HepG2 (cell line): ENCODE measurements at regions not wholly inside any gene's neighbourhood (a gene's known extent, or its start where the extent isn't known, plus 50 kb on each side); places are given as distances from the start of the nearest gene placed in this dataset.
A peak's percentile ranks its signal among the peaks of the same experiment; 100 is the strongest.

Source experiments
- ATAC-seq: fragments of 200-7000 bp; cut with Tn5 transposase; 3 replicates; pipeline ENCODE4 v1.9.1; 2020; ENCODE audit warnings: mild to moderate bottlenecking, moderate library complexity
- BruUV-seq: library from RNA; stranded (reverse); fragments of 400-500 nt; replicated peaks from 2 replicates; lab custom pipeline; 2021; lab: Mats Ljungman, UMichigan
- CTCF ChIA-PET: fragments of 300-600 bp; formaldehyde crosslinking; extraction: SDS; loops from one replicate; lab custom pipeline; 2021; ENCODE audit warnings: low total read pairs, inconsistent platforms, low intra/inter-chr PET ratio; lab: Yijun Ruan, JAX
- POLR2A ChIA-PET: fragments of 350-600 bp; sonication (Branson Sonifier 250); formaldehyde crosslinking; loops from one replicate; lab custom pipeline; 2020; ENCODE audit warnings: antibody characterized with exemption, inconsistent platforms; lab: Yijun Ruan, JAX
- DNase-seq: peaks from one replicate; pipeline ENCODE4 v3.0.0-alpha.2; 2015; ENCODE audit warnings: low spot score
- FAIRE-seq: peaks from 3 replicates; lab custom pipeline; 2011; peaks lifted over from hg19 to GRCh38; lab: Jason Lieb, UNC
- H2AFZ ChIP-seq: one replicate; pipeline ENCODE4 v1.6.1; 2011; ENCODE audit warnings: low read length, inconsistent platforms
- H3K27ac ChIP-seq: fragments of 300-600 bp; 3 replicates; pipeline ENCODE4 v1.8.0; 2011; ENCODE audit warnings: mixed run types, mild to moderate bottlenecking, mixed read lengths, low read length, inconsistent platforms; ENCODE audit not compliant: insufficient read depth; ENCODE audit errors: extremely low read length
- H3K27me3 ChIP-seq, 2 experiments: fragments of 200-600 bp in 1 of 2; 2 replicates in 1 of 2; 3 replicates in 1 of 2; pipeline versions ENCODE4 v1.6.0 to v1.8.0; 2011; ENCODE audit warnings: low read length in 2 of 2, mild to moderate bottlenecking in 2 of 2, moderate library complexity in 2 of 2, inconsistent platforms in 1 of 2; ENCODE audit not compliant: insufficient read depth in 2 of 2, control insufficient read depth in 1 of 2
- H3K36me3 ChIP-seq, 2 experiments: fragments of 200-600 bp in 1 of 2; replicated peaks in 1 of 2; 2 replicates in 1 of 2; 3 replicates in 1 of 2; pipeline versions ENCODE4 v1.5.1 to v1.8.0; 2011; ENCODE audit warnings: low read length in 2 of 2, inconsistent platforms in 1 of 2; ENCODE audit not compliant: insufficient read depth in 2 of 2, control insufficient read depth in 1 of 2
- H3K4me1 ChIP-seq: 2 replicates; pipeline ENCODE4 v1.5.1; 2012; ENCODE audit warnings: low read length, inconsistent platforms; ENCODE audit not compliant: insufficient read depth
- H3K4me2 ChIP-seq: 2 replicates; pipeline ENCODE4 v1.6.0; 2011; ENCODE audit warnings: low read depth, low read length, inconsistent platforms
- H3K4me3 ChIP-seq, 3 experiments: fragments of 200-600 bp in 1 of 3; sonication (generic), shearing (Covaris generic) in 1 of 3; replicated peaks in 1 of 3; 2 replicates each; pipeline ENCODE4 v1.5.1; 2011 to 2016; ENCODE audit warnings: low read length in 3 of 3, inconsistent platforms in 2 of 3, low read depth in 2 of 3, mild to moderate bottlenecking in 2 of 3, control low read depth in 1 of 3, mixed read lengths in 1 of 3; ENCODE audit not compliant: insufficient read depth in 1 of 3
- H3K79me2 ChIP-seq: one replicate; pipeline ENCODE4 v1.6.1; 2011; ENCODE audit warnings: low read length, inconsistent platforms; ENCODE audit not compliant: insufficient read depth
- H3K9ac ChIP-seq: 2 replicates; pipeline ENCODE4 v1.6.0; 2011; ENCODE audit warnings: mild to moderate bottlenecking, low read depth, low read length, inconsistent platforms; ENCODE audit not compliant: insufficient read depth
- H3K9me3 ChIP-seq: 2 replicates; pipeline ENCODE4 v1.5.1; 2012; ENCODE audit warnings: mild to moderate bottlenecking, low read length
- H4K20me1 ChIP-seq: 2 replicates; pipeline ENCODE4 v1.6.0; 2011; ENCODE audit warnings: inconsistent platforms, mild to moderate bottlenecking, low read length, moderate library complexity; ENCODE audit not compliant: insufficient read depth
- PTBP1 ChIP-seq: fragments of 200-400 bp; formaldehyde crosslinking; IDR thresholded peaks from 2 replicates; pipeline ENCODE4 v1.6.1; 2018; ENCODE audit warnings: low read length, low read depth; ENCODE audit not compliant: poor library complexity, severe bottlenecking
- SRSF1 ChIP-seq: fragments of 200-400 bp; formaldehyde crosslinking; optimal IDR thresholded peaks from 2 replicates; pipeline ENCODE3; 2017; ENCODE audit warnings: mild to moderate bottlenecking, low read depth, low read length, moderate library complexity
- ZNF383 ChIP-seq: sonication (generic); formaldehyde crosslinking; IDR thresholded peaks from 2 replicates; pipeline ENCODE4 v1.4.0; 2020; ENCODE audit warnings: missing genetic modification reagents, mild to moderate bottlenecking, borderline replicate concordance
- ZSCAN31 ChIP-seq: sonication (generic); formaldehyde crosslinking; IDR thresholded peaks from 2 replicates; pipeline ENCODE4 v1.5.0; 2020; ENCODE audit warnings: low read depth, mild to moderate bottlenecking, missing genetic modification reagents
- WGBS: methylation state at CpG from one replicate; pipeline ENCODE4 v1.1.6; 2017; ENCODE audit warnings: low lambda C conversion rate; 5-methylcytosine and 5-hydroxymethylcytosine counted together
- in situ Hi-C: cut with HindIII; loops from 2 replicates; pipeline ENCODE4 v1.10.0; 2017; ENCODE audit warnings: low pct_unique_long_range_greater_than_20kb; ENCODE audit not compliant: extremely low pct_ligation_motif_present
- intact Hi-C: fragments of 100-400 bp; cut with micrococcal nuclease; formaldehyde crosslinking; loops from one replicate; pipeline ENCODE4 v1.10.0; 2022; ENCODE audit not compliant: unreplicated experiment
- TF ChIP-seq, protein P1 (sequence below): sonication (generic); formaldehyde crosslinking; IDR thresholded peaks from 2 replicates; pipeline ENCODE4 v1.4.0; 2020; ENCODE audit warnings: missing genetic modification reagents, borderline replicate concordance
- TF ChIP-seq, protein P2 (sequence below): sonication (generic); formaldehyde crosslinking; IDR thresholded peaks from 2 replicates; pipeline ENCODE4 v1.5.0; 2020; ENCODE audit warnings: mild to moderate bottlenecking, missing genetic modification reagents, moderate library complexity
- TF ChIP-seq, protein P3 (sequence below): sonication (generic); formaldehyde crosslinking; IDR thresholded peaks from 2 replicates; pipeline ENCODE4 v1.5.1; 2020; ENCODE audit warnings: mild to moderate bottlenecking, missing genetic modification reagents, moderate library complexity
- TF ChIP-seq, protein P4 (sequence below): sonication (generic); formaldehyde crosslinking; IDR thresholded peaks from 2 replicates; pipeline ENCODE4 v1.8.0; 2022; ENCODE audit warnings: mild to moderate bottlenecking, missing genetic modification reagents
- TF ChIP-seq, protein P5 (sequence below): sonication (generic); formaldehyde crosslinking; IDR thresholded peaks from 2 replicates; pipeline ENCODE4 v1.4.0; 2020; ENCODE audit warnings: missing genetic modification reagents
- TF ChIP-seq, protein P6 (sequence below): sonication (generic); formaldehyde crosslinking; IDR thresholded peaks from 2 replicates; pipeline ENCODE4 v1.4.0; 2020; ENCODE audit warnings: missing genetic modification reagents

DNA sequence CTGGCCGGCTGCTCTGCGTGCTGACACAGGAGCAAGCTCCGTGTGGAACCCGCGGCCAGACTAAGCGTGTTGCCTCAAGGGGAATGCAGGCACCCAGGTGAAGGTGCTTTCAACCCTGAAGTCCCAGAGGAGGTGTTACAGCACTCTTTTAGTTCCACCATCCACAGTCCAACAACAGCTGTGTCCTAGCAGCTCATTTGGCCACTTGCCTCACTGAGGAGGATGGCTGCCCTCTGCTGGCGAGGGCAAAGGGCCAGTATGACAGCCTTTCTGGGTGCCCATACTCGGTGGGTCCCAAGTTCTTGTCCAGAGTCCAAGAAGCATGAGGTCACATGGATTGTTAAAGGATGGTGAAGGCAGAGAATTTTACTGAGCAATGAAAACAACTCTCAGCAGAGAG is 87.8 kb downstream of the C3orf85 start:
- no peak for FAIRE-seq
- no peak overlapping the region for H3K4me2 ChIP-seq
- TF ChIP-seq, protein P1, sequence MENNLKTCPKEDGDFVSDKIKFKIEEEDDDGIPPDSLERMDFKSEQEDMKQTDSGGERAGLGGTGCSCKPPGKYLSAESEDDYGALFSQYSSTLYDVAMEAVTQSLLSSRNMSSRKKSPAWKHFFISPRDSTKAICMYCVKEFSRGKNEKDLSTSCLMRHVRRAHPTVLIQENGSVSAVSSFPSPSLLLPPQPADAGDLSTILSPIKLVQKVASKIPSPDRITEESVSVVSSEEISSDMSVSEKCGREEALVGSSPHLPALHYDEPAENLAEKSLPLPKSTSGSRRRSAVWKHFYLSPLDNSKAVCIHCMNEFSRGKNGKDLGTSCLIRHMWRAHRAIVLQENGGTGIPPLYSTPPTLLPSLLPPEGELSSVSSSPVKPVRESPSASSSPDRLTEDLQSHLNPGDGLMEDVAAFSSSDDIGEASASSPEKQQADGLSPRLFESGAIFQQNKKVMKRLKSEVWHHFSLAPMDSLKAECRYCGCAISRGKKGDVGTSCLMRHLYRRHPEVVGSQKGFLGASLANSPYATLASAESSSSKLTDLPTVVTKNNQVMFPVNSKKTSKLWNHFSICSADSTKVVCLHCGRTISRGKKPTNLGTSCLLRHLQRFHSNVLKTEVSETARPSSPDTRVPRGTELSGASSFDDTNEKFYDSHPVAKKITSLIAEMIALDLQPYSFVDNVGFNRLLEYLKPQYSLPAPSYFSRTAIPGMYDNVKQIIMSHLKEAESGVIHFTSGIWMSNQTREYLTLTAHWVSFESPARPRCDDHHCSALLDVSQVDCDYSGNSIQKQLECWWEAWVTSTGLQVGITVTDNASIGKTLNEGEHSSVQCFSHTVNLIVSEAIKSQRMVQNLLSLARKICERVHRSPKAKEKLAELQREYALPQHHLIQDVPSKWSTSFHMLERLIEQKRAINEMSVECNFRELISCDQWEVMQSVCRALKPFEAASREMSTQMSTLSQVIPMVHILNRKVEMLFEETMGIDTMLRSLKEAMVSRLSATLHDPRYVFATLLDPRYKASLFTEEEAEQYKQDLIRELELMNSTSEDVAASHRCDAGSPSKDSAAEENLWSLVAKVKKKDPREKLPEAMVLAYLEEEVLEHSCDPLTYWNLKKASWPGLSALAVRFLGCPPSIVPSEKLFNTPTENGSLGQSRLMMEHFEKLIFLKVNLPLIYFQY, result no peak
- TF ChIP-seq PTBP1, result no peak
- TF ChIP-seq, protein P2, sequence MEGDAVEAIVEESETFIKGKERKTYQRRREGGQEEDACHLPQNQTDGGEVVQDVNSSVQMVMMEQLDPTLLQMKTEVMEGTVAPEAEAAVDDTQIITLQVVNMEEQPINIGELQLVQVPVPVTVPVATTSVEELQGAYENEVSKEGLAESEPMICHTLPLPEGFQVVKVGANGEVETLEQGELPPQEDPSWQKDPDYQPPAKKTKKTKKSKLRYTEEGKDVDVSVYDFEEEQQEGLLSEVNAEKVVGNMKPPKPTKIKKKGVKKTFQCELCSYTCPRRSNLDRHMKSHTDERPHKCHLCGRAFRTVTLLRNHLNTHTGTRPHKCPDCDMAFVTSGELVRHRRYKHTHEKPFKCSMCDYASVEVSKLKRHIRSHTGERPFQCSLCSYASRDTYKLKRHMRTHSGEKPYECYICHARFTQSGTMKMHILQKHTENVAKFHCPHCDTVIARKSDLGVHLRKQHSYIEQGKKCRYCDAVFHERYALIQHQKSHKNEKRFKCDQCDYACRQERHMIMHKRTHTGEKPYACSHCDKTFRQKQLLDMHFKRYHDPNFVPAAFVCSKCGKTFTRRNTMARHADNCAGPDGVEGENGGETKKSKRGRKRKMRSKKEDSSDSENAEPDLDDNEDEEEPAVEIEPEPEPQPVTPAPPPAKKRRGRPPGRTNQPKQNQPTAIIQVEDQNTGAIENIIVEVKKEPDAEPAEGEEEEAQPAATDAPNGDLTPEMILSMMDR (CRISPR knock-in tag), result peak; percentile 72
- TF ChIP-seq ZSCAN31 (CRISPR knock-in tag), result no peak
- TF ChIP-seq, protein P3, sequence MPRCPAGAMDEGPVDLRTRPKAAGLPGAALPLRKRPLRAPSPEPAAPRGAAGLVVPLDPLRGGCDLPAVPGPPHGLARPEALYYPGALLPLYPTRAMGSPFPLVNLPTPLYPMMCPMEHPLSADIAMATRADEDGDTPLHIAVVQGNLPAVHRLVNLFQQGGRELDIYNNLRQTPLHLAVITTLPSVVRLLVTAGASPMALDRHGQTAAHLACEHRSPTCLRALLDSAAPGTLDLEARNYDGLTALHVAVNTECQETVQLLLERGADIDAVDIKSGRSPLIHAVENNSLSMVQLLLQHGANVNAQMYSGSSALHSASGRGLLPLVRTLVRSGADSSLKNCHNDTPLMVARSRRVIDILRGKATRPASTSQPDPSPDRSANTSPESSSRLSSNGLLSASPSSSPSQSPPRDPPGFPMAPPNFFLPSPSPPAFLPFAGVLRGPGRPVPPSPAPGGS (CRISPR knock-in tag), result no peak
- TF ChIP-seq ZNF383 (CRISPR knock-in tag), result no peak
- TF ChIP-seq, protein P4, sequence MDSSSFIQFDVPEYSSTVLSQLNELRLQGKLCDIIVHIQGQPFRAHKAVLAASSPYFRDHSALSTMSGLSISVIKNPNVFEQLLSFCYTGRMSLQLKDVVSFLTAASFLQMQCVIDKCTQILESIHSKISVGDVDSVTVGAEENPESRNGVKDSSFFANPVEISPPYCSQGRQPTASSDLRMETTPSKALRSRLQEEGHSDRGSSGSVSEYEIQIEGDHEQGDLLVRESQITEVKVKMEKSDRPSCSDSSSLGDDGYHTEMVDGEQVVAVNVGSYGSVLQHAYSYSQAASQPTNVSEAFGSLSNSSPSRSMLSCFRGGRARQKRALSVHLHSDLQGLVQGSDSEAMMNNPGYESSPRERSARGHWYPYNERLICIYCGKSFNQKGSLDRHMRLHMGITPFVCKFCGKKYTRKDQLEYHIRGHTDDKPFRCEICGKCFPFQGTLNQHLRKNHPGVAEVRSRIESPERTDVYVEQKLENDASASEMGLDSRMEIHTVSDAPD (CRISPR knock-in tag), result no peak
- TF ChIP-seq, protein P5, sequence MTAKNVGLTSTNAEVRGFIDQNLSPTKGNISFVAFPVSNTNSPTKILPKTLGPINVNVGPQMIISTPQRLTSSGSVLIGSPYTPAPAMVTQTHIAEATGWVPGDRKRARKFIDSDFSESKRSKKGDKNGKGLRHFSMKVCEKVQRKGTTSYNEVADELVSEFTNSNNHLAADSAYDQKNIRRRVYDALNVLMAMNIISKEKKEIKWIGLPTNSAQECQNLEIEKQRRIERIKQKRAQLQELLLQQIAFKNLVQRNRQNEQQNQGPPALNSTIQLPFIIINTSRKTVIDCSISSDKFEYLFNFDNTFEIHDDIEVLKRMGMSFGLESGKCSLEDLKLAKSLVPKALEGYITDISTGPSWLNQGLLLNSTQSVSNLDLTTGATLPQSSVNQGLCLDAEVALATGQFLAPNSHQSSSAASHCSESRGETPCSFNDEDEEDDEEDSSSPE (CRISPR knock-in tag), result no peak
- TF ChIP-seq SRSF1, result no peak
- TF ChIP-seq, protein P6, sequence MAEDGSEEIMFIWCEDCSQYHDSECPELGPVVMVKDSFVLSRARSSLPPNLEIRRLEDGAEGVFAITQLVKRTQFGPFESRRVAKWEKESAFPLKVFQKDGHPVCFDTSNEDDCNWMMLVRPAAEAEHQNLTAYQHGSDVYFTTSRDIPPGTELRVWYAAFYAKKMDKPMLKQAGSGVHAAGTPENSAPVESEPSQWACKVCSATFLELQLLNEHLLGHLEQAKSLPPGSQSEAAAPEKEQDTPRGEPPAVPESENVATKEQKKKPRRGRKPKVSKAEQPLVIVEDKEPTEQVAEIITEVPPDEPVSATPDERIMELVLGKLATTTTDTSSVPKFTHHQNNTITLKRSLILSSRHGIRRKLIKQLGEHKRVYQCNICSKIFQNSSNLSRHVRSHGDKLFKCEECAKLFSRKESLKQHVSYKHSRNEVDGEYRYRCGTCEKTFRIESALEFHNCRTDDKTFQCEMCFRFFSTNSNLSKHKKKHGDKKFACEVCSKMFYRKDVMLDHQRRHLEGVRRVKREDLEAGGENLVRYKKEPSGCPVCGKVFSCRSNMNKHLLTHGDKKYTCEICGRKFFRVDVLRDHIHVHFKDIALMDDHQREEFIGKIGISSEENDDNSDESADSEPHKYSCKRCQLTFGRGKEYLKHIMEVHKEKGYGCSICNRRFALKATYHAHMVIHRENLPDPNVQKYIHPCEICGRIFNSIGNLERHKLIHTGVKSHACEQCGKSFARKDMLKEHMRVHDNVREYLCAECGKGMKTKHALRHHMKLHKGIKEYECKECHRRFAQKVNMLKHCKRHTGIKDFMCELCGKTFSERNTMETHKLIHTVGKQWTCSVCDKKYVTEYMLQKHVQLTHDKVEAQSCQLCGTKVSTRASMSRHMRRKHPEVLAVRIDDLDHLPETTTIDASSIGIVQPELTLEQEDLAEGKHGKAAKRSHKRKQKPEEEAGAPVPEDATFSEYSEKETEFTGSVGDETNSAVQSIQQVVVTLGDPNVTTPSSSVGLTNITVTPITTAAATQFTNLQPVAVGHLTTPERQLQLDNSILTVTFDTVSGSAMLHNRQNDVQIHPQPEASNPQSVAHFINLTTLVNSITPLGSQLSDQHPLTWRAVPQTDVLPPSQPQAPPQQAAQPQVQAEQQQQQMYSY (CRISPR knock-in tag), result no peak

More for the DNA sequence above, 87.8 kb downstream of the C3orf85 start:
- H3K4me3 ChIP-seq, result no peak overlapping the region
- in situ Hi-C loops (no loop called here), intact Hi-C loops (loop anchor here (1.0 kb wide), 2 partner anchors 174 to 201 kb away; no protein-coding TSS in a partner anchor)
- 0% methylated on average over 2 of the region's 8 CpGs for WGBS
- no peak overlapping the region for H3K27ac ChIP-seq
- no peaks in the 10 kb centered on the region for H3K27me3 ChIP-seq
- no peak overlapping the region for H3K9ac ChIP-seq
- H3K9me3 ChIP-seq, result no peaks in the 10 kb centered on the region
- no peaks in the 10 kb centered on the region for H3K79me2 ChIP-seq
- no TSS peak for BruUV-seq
- ChIA-PET POLR2A (no interaction called here), CTCF (interaction anchor here (0.7 kb wide), 1 partner anchor 174 kb away, joined by 3 read pairs; no protein-coding TSS in a partner anchor)
- H3K4me1 ChIP-seq, result no peaks in the 10 kb centered on the region
- H3K36me3 ChIP-seq, result no peaks in the 10 kb centered on the region
- DNase-seq (peak; percentile 12), ATAC-seq (peak; percentile 92)
- H2AFZ ChIP-seq, result no peak overlapping the region
- H4K20me1 ChIP-seq, result no peaks in the 10 kb centered on the region
